HG03432 (cell line): ENCODE measurements at regions not wholly inside any gene's neighbourhood (a gene's known extent, or its start where the extent isn't known, plus 50 kb on each side); places are given as distances from the start of the nearest gene placed in this dataset.
"Not testable (repeated sequence)": the region's sequence is repeated elsewhere in the genome, so short reads cannot be mapped to it uniquely, and the experiment has no call there.

Experiments
- ATAC-seq: cut with Tn5 transposase; IDR thresholded peaks from one replicate; pipeline ENCODE4 v1.9.1; 2021; ENCODE audit warnings: mild to moderate bottlenecking, moderate library complexity; ENCODE audit not compliant: unreplicated experiment

- no peak for ATAC-seq
These were observed 960.0 kb downstream of the PLA2G4A start for GRCh38 chr1:187788718-187789117.

- no peak for ATAC-seq
These were observed 962.0 kb downstream of the PLA2G4A start for GRCh38 chr1:187790724-187791123.

- no peak for ATAC-seq
These were observed 965.8 kb downstream of the PLA2G4A start for GRCh38 chr1:187794561-187794960.

- no peak for ATAC-seq
These were observed 980.8 kb downstream of the PLA2G4A start for GRCh38 chr1:187809549-187809948.

GRCh38 chr1:187816646-187817045 is 987.9 kb downstream of the PLA2G4A start:
- ATAC-seq = no peak

GRCh38 chr1:187817782-187818181 is 989.0 kb downstream of the PLA2G4A start:
- ATAC-seq = no peak

- no peak for ATAC-seq
These were observed 990.3 kb downstream of the PLA2G4A start for GRCh38 chr1:187819086-187819485.

GRCh38 chr1:187836557-187836956 is 1007.8 kb downstream of the PLA2G4A start:
- ATAC-seq = no peak

- ATAC-seq = no peak
These were observed 1009.0 kb downstream of the PLA2G4A start for GRCh38 chr1:187837787-187838186.

GRCh38 chr1:187838335-187839293 is 1009.9 kb downstream of the PLA2G4A start:
- ATAC-seq = peak; percentile 48

GRCh38 chr1:187839873-187840272 is 1011.1 kb downstream of the PLA2G4A start:
- ATAC-seq = no peak

- ATAC-seq = no peak
These were observed 1011.8 kb downstream of the PLA2G4A start for GRCh38 chr1:187840557-187840956.

- ATAC-seq = no peak
These were observed 1013.8 kb downstream of the PLA2G4A start for GRCh38 chr1:187842406-187843165.

- no peak for ATAC-seq
These were observed 1015.6 kb downstream of the PLA2G4A start for GRCh38 chr1:187844313-187844712.

- ATAC-seq = no peak
These were observed 1018.8 kb downstream of the PLA2G4A start for GRCh38 chr1:187847531-187847930.

GRCh38 chr1:187848321-187848720 is 1019.6 kb downstream of the PLA2G4A start:
- ATAC-seq = no peak

GRCh38 chr1:187850146-187850545 is 1021.4 kb downstream of the PLA2G4A start:
- not testable (repeated sequence) for ATAC-seq

- no peak for ATAC-seq
These were observed 1024.8 kb downstream of the PLA2G4A start for GRCh38 chr1:187853505-187853904.

- ATAC-seq = no peak
These were observed 1025.7 kb downstream of the PLA2G4A start for GRCh38 chr1:187854457-187854856.

GRCh38 chr1:187862506-187862905 is 1033.8 kb downstream of the PLA2G4A start:
- no peak for ATAC-seq

- no peak for ATAC-seq
These were observed 1041.8 kb downstream of the PLA2G4A start for GRCh38 chr1:187870552-187870951.
